ENCODE measurements at regions not wholly inside any gene's neighbourhood (a gene's known extent, or its start where the extent isn't known, plus 50 kb on each side); places are given as distances from the start of the nearest gene placed in this dataset.

DNA sequence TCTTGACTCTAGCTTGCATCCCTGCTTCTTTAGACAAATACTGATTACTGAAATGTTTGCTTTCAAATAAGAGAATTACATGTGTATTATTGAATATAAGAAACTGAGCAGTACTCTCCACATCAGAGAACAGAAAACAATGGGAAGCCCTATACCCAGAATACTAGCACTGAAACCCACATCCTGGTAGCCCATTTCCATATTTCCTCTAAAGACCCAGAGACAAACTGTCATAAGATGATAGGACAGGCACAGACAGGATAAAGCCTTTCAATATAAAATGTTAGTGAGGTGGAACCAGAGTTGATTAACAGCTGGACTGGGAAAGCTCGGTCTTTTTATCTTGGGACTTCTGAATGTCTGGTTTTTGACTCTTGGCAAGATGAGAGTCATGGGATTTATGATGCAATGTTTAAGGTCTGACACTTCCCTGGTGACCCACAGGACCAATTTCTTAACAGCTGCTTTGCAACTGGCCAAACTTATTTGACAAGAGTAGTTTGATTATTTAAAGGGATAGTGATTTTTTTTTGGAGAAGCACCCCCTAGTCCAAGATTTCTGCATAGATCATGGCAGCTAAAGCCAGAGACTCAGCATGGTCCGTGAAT is 166.9 kb upstream of the ATXN7L3B start:
- intact Hi-C loops (cut with micrococcal nuclease; ENCODE audit: unreplicated experiment) = no loop called here
- H3K9me3 ChIP-seq (ENCODE audit: control insufficient read depth, insufficient read depth, low read depth, low read length) = no peaks in the 10 kb centered on the region
- ATAC-seq (no peak), DNase-seq (ENCODE audit: low read depth, low spot score) (no peak)
- H3K4me1 ChIP-seq (ENCODE audit: control insufficient read depth, insufficient read depth, low read length) = no peaks in the 10 kb centered on the region
- in situ Hi-C loops (cut with HindIII; ENCODE audit: low pct_unique_long_range_greater_than_20kb, low sequenced_read_pairs) = no loop called here
- ChIA-PET POLR2A (interaction anchor here (0.6 kb wide), 1 partner anchor 24 kb away, joined by 3 read pairs; no protein-coding TSS in a partner anchor), CTCF (no interaction called here)
- no peaks in the 10 kb centered on the region for H3K27me3 ChIP-seq (ENCODE audit: control insufficient read depth, insufficient read depth, low read length)
- H3K36me3 ChIP-seq (ENCODE audit: control insufficient read depth, insufficient read depth, low read length) = no peaks in the 10 kb centered on the region; the same call in 1 of the 2 replicates
- BruUV-seq (replicated peaks) = no TSS peak
- H3K4me3 ChIP-seq (ENCODE audit: low read depth in 2 of 2, low read length in 2 of 2) = no peak overlapping the region
- H3K27ac ChIP-seq (ENCODE audit: low read length) = no peak overlapping the region
- TF ChIP-seq SIN3A (IDR thresholded peaks at IDR 0.05; ENCODE audit: borderline replicate concordance, insufficient read depth, low read depth, low read length) (no peak), TCF7L2 (IDR thresholded peaks at IDR 0.05; ENCODE audit: low read depth, low read length) (no peak), CTCF (IDR thresholded peaks at IDR 0.05) (no peak), POLR2AphosphoS5 (IDR thresholded peaks at IDR 0.05; ENCODE audit: low read depth, low read length) (no peak)
- TF ChIP-seq, protein P1, sequence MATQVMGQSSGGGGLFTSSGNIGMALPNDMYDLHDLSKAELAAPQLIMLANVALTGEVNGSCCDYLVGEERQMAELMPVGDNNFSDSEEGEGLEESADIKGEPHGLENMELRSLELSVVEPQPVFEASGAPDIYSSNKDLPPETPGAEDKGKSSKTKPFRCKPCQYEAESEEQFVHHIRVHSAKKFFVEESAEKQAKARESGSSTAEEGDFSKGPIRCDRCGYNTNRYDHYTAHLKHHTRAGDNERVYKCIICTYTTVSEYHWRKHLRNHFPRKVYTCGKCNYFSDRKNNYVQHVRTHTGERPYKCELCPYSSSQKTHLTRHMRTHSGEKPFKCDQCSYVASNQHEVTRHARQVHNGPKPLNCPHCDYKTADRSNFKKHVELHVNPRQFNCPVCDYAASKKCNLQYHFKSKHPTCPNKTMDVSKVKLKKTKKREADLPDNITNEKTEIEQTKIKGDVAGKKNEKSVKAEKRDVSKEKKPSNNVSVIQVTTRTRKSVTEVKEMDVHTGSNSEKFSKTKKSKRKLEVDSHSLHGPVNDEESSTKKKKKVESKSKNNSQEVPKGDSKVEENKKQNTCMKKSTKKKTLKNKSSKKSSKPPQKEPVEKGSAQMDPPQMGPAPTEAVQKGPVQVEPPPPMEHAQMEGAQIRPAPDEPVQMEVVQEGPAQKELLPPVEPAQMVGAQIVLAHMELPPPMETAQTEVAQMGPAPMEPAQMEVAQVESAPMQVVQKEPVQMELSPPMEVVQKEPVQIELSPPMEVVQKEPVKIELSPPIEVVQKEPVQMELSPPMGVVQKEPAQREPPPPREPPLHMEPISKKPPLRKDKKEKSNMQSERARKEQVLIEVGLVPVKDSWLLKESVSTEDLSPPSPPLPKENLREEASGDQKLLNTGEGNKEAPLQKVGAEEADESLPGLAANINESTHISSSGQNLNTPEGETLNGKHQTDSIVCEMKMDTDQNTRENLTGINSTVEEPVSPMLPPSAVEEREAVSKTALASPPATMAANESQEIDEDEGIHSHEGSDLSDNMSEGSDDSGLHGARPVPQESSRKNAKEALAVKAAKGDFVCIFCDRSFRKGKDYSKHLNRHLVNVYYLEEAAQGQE (IDR thresholded peaks at IDR 0.05; ENCODE audit: insufficient read depth in 1 of 2, low read depth in 2 of 2, low read length in 1 of 2) = no peak

GRCh38 chr12:74379114-74379513 is 158.5 kb upstream of the ATXN7L3B start:
- no TSS peak for BruUV-seq (replicated peaks)
- H3K4me3 ChIP-seq (ENCODE audit: low read depth in 2 of 2, low read length in 2 of 2) = no peak overlapping the region
- ChIA-PET CTCF (no interaction called here), POLR2A (no interaction called here)
- no peak for TF ChIP-seq POLR2AphosphoS5 (IDR thresholded peaks at IDR 0.05; ENCODE audit: low read depth, low read length)
- TF ChIP-seq SIN3A (IDR thresholded peaks at IDR 0.05; ENCODE audit: borderline replicate concordance, insufficient read depth, low read depth, low read length) = no peak
- TF ChIP-seq TCF7L2 (IDR thresholded peaks at IDR 0.05; ENCODE audit: low read depth, low read length) = no peak
- no peak for TF ChIP-seq CTCF (IDR thresholded peaks at IDR 0.05)
- TF ChIP-seq, protein P1 (IDR thresholded peaks at IDR 0.05; ENCODE audit: insufficient read depth in 1 of 2, low read depth in 2 of 2, low read length in 1 of 2) = no peak
- in situ Hi-C loops (cut with HindIII; ENCODE audit: low pct_unique_long_range_greater_than_20kb, low sequenced_read_pairs) (no loop called here), intact Hi-C loops (cut with micrococcal nuclease; ENCODE audit: unreplicated experiment) (no loop called here)
- H3K36me3 ChIP-seq (ENCODE audit: control insufficient read depth, insufficient read depth, low read length) = no peaks in the 10 kb centered on the region
- no peak for DNase-seq (ENCODE audit: low read depth, low spot score)
- H3K9me3 ChIP-seq (ENCODE audit: control insufficient read depth, insufficient read depth, low read depth, low read length) = no peaks in the 10 kb centered on the region; the same call in 1 of the 2 replicates
- ATAC-seq = no peak
- no peak overlapping the region for H3K27ac ChIP-seq (ENCODE audit: low read length)
- H3K4me1 ChIP-seq (ENCODE audit: control insufficient read depth, insufficient read depth, low read length) = no peaks in the 10 kb centered on the region
- H3K27me3 ChIP-seq (ENCODE audit: control insufficient read depth, insufficient read depth, low read length) = no peaks in the 10 kb centered on the region

All from Panc1 (cell line).